Neural progenitor cell (in vitro differentiated cells): ENCODE measurements at regions not wholly inside any gene's neighbourhood (a gene's known extent, or its start where the extent isn't known, plus 50 kb on each side); places are given as distances from the start of the nearest gene placed in this dataset.

Experiments
- DNase-seq: peaks from one replicate; pipeline ENCODE4 v3.0.0-alpha.2; 2016; ENCODE audit warnings: low spot score
- H2AFZ ChIP-seq: fragments of 200-600 bp; sonication (generic); replicated peaks from 2 replicates; pipeline ENCODE4 v1.6.1; 2016; ENCODE audit warnings: antibody characterized with exemption
- H3F3A ChIP-seq: fragments of 200-600 bp; sonication (generic); 2 replicates; pipeline ENCODE4 v1.6.1; 2016; ENCODE audit warnings: antibody characterized with exemption, low read depth
- H3K27ac ChIP-seq: fragments of 200-600 bp; sonication (generic); 2 replicates; pipeline ENCODE4 v1.5.1; 2016; ENCODE audit warnings: mild to moderate bottlenecking
- H3K27me3 ChIP-seq: fragments of 200-600 bp; sonication (generic); 2 replicates; pipeline ENCODE4 v1.6.1; 2016; ENCODE audit warnings: mild to moderate bottlenecking, moderate library complexity
- H3K36me3 ChIP-seq: fragments of 200-600 bp; sonication (generic); 2 replicates; pipeline ENCODE4 v1.5.1; 2016
- H3K4me1 ChIP-seq: fragments of 200-600 bp; sonication (generic); 2 replicates; pipeline ENCODE4 v1.6.1; 2016; ENCODE audit warnings: mixed run types
- H3K4me2 ChIP-seq: fragments of 200-600 bp; sonication (generic); 2 replicates; pipeline ENCODE4 v1.6.1; 2016
- H3K4me3 ChIP-seq: fragments of 200-600 bp; sonication (generic); 2 replicates; pipeline ENCODE4 v1.5.1; 2016
- H3K79me2 ChIP-seq: fragments of 200-600 bp; sonication (generic); 2 replicates; pipeline ENCODE4 v1.6.1; 2016; ENCODE audit warnings: low read depth
- H3K9ac ChIP-seq: fragments of 200-600 bp; sonication (generic); 2 replicates; pipeline ENCODE4 v1.6.1; 2016
- H3K9me3 ChIP-seq: fragments of 200-600 bp; sonication (generic); 2 replicates; pipeline ENCODE4 v1.5.1; 2016; ENCODE audit warnings: low read depth
- H4K20me1 ChIP-seq: fragments of 200-600 bp; sonication (generic); 2 replicates; pipeline ENCODE4 v1.6.1; 2016; ENCODE audit warnings: low read depth
- H3K27ac Mint-ChIP-seq: 3 replicates; pipeline ENCODE4 v1.8.0; 2021; ENCODE audit warnings: mixed read lengths
- H3K27me3 Mint-ChIP-seq: 2 replicates; pipeline ENCODE4 v1.8.0; 2022; ENCODE audit warnings: low read depth, mild to moderate bottlenecking, inconsistent platforms, moderate library complexity, mixed read lengths; ENCODE audit not compliant: insufficient read depth
- H3K36me3 Mint-ChIP-seq: 3 replicates; pipeline ENCODE4 v1.8.0; 2021; ENCODE audit warnings: mixed read lengths
- H3K4me1 Mint-ChIP-seq: 3 replicates; pipeline ENCODE4 v1.8.0; 2021; ENCODE audit warnings: mixed read lengths
- H3K4me3 Mint-ChIP-seq: 3 replicates; pipeline ENCODE4 v1.8.0; 2021; ENCODE audit warnings: mild to moderate bottlenecking, moderate library complexity, mixed read lengths
- H3K9me3 Mint-ChIP-seq: 3 replicates; pipeline ENCODE4 v1.8.0; 2020; ENCODE audit warnings: mixed read lengths
- CTCF ChIP-seq: fragments of 200-600 bp; sonication (generic); IDR thresholded peaks from 2 replicates; pipeline ENCODE4 v1.5.1; 2017; ENCODE audit warnings: antibody characterized with exemption, mild to moderate bottlenecking
- EZH2 ChIP-seq: fragments of 200-600 bp; sonication (generic); IDR thresholded peaks from 2 replicates; pipeline ENCODE4 v1.6.1; 2017; ENCODE audit warnings: antibody characterized with exemption, mild to moderate bottlenecking, moderate library complexity
- EZH2phosphoT487 ChIP-seq: fragments of 200-600 bp; sonication (generic); IDR thresholded peaks from 2 replicates; pipeline ENCODE4 v1.6.1; 2017; ENCODE audit warnings: antibody characterized with exemption

GRCh38 chr9:97788763-97789663, 64.0 kb upstream of the FOXE1 start:
- Mint-ChIP-seq H3K27ac (no peak overlapping the region), H3K4me1 (peaks cover 5% of the 10 kb centered on the region), H3K27me3 (peaks cover 3% of the 10 kb centered on the region)

GRCh38 chr9:97790542-97790941, 62.5 kb upstream of the FOXE1 start:
- no peak for TF ChIP-seq CTCF
- TF ChIP-seq EZH2phosphoT487, result no peak
- no peak for TF ChIP-seq EZH2

More at GRCh38 chr9:97788763-97789663, 64.0 kb upstream of the FOXE1 start:
- Histone ChIP-seq H3K4me3 (no peak overlapping the region), H2AFZ (no peak overlapping the region), H3K27me3 (peaks cover 4% of the 10 kb centered on the region), H3K79me2 (no peaks in the 10 kb centered on the region), H3K9ac (no peak overlapping the region), H3K36me3 (no peaks in the 10 kb centered on the region), H3K4me2 (no peak overlapping the region), H3K4me1 (peaks cover 9% of the 10 kb centered on the region), H3K27ac (no peak overlapping the region), H3K9me3 (no peaks in the 10 kb centered on the region), H4K20me1 (no peaks in the 10 kb centered on the region), H3F3A (no peaks in the 10 kb centered on the region)
- TF ChIP-seq CTCF (no peak), EZH2 (no peak), EZH2phosphoT487 (no peak)
- Mint-ChIP-seq H3K9me3 (no peaks in the 10 kb centered on the region), H3K4me3 (no peak overlapping the region), H3K36me3 (no peaks in the 10 kb centered on the region)
- DNase-seq, result no peak

GRCh38 chr9:97791542-97791941, 61.5 kb upstream of the FOXE1 start:
- no peaks in the 10 kb centered on the region for H3F3A ChIP-seq
- H3K27me3 Mint-ChIP-seq, result peaks cover 1% of the 10 kb centered on the region
- H3K27ac ChIP-seq, result no peak overlapping the region
- no peaks in the 10 kb centered on the region for H3K79me2 ChIP-seq
- no peak overlapping the region for H3K4me3 ChIP-seq
- peaks cover 2% of the 10 kb centered on the region for H3K4me1 ChIP-seq
- H2AFZ ChIP-seq, result no peak overlapping the region
- no peaks in the 10 kb centered on the region for H3K36me3 Mint-ChIP-seq
- no peak overlapping the region for H3K4me3 Mint-ChIP-seq
- H3K27me3 ChIP-seq, result no peaks in the 10 kb centered on the region
- H3K4me2 ChIP-seq, result no peak overlapping the region
- H3K9me3 ChIP-seq, result no peaks in the 10 kb centered on the region
- no peak for TF ChIP-seq EZH2phosphoT487
- no peak for TF ChIP-seq CTCF
- no peak for TF ChIP-seq EZH2
- no peaks in the 10 kb centered on the region for H3K36me3 ChIP-seq
- peaks cover 6% of the 10 kb centered on the region for H3K9me3 Mint-ChIP-seq
- H3K4me1 Mint-ChIP-seq, result no peaks in the 10 kb centered on the region
- H4K20me1 ChIP-seq, result no peaks in the 10 kb centered on the region
- DNase-seq, result no peak
- H3K9ac ChIP-seq, result no peak overlapping the region
- H3K27ac Mint-ChIP-seq, result no peak overlapping the region

More at GRCh38 chr9:97790542-97790941, 62.5 kb upstream of the FOXE1 start:
- no peaks in the 10 kb centered on the region for H3F3A ChIP-seq
- no peak overlapping the region for H3K27ac Mint-ChIP-seq
- H3K4me1 ChIP-seq, result peaks cover 9% of the 10 kb centered on the region
- H2AFZ ChIP-seq, result no peak overlapping the region
- no peak for DNase-seq
- no peaks in the 10 kb centered on the region for H3K27me3 ChIP-seq
- H3K9me3 ChIP-seq, result no peaks in the 10 kb centered on the region
- H3K36me3 ChIP-seq, result no peaks in the 10 kb centered on the region
- H3K9me3 Mint-ChIP-seq, result peaks cover 4% of the 10 kb centered on the region
- no peak overlapping the region for H3K9ac ChIP-seq
- no peaks in the 10 kb centered on the region for H4K20me1 ChIP-seq
- peaks cover 5% of the 10 kb centered on the region for H3K4me1 Mint-ChIP-seq
- no peak overlapping the region for H3K4me2 ChIP-seq
- H3K27me3 Mint-ChIP-seq, result peaks cover 3% of the 10 kb centered on the region
- H3K79me2 ChIP-seq, result no peaks in the 10 kb centered on the region
- H3K4me3 ChIP-seq, result no peak overlapping the region
- no peak overlapping the region for H3K4me3 Mint-ChIP-seq
- no peak overlapping the region for H3K27ac ChIP-seq
- no peaks in the 10 kb centered on the region for H3K36me3 Mint-ChIP-seq
